ENCODE measurements at regions not wholly inside any gene's neighbourhood (a gene's known extent, or its start where the extent isn't known, plus 50 kb on each side); places are given as distances from the start of the nearest gene placed in this dataset.
"Not testable (repeated sequence)": the region's sequence is repeated elsewhere in the genome, so short reads cannot be mapped to it uniquely, and the experiment has no call there.

DNA sequence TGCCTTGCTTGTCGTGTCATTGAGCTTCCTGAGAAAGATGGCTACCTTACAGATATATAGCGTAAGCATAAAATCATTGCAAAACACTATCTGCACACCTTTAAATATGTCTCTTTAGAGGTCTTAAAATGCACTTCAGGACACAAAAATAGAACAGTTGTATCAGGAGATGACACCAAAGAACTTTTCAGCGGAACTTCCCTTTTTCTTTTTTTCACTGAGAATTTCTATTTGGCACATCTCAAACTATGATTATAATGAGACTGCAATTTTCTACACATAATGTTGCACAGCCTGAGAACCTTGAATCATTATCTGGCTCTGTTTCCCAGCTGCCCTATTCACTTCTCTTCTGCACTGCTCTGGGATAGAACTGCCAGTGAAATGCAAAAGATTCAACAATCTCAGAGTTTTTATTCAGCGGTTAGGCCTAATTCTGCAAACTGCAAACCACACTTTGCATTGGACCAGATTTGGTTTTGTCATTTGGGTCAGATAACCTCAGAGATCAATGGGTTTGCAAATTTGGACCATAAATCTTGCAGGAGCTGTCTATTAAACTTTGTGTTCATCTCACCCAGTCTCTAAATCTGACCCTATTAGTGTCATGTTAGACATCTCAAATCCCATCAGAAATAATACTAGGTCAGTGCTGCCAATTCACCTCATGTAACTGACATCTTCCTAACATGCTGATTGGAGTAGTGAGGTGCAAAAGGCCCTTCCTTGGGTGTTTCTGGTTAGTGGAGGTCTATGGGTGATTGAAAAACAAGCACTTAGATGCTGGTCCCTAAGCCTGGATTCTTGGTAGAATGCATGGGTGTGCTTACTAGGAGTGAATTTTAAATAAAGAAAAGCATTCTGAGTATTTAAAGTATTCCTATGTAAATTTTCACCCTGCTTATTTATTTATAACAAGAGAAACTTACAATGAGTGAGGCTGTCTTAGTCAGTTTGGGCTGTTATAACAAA, 382.7 kb downstream of the UTRN start:
- H3K9me3 ChIP-seq (ENCODE audit: low read length), result no peaks in the 10 kb centered on the region
- no TSS peak for BruUV-seq (replicated peaks)
- no peaks in the 10 kb centered on the region for H4K20me1 ChIP-seq (ENCODE audit: low read length)
- no peak overlapping the region for H2AFZ ChIP-seq (ENCODE audit: low read length)
- no peak for DNase-seq
- H3K36me3 ChIP-seq (ENCODE audit: low read depth, low read length), result no peaks in the 10 kb centered on the region
- no peaks in the 10 kb centered on the region for H3K79me2 ChIP-seq (ENCODE audit: low read length)
- H3K4me2 ChIP-seq (ENCODE audit: low read length), result no peak overlapping the region
- H3K27ac ChIP-seq (ENCODE audit: low read length), result no peak overlapping the region
- no peak for ATAC-seq
- ChIA-PET POLR2A (ENCODE audit: unreplicated experiment) (no interaction called here), CTCF (no interaction called here)
- intact Hi-C loops (cut with micrococcal nuclease), result no loop called here
- H3K27me3 ChIP-seq (ENCODE audit: low read length), result no peaks in the 10 kb centered on the region
- H3K4me3 ChIP-seq (ENCODE audit: low read length), result no peak overlapping the region
- no peaks in the 10 kb centered on the region for H3K9me2 ChIP-seq (replicated peaks; ENCODE audit: low read length)
- H3K9ac ChIP-seq (ENCODE audit: low read length), result no peak overlapping the region
- H3K4me1 ChIP-seq (ENCODE audit: insufficient read depth, low read length), result no peaks in the 10 kb centered on the region
- no peaks in the 10 kb centered on the region for H3F3A ChIP-seq (ENCODE audit: low read length, unreplicated experiment)
- no peak for TF ChIP-seq EZH2 (IDR thresholded peaks at IDR 0.05; ENCODE audit: low read length, unreplicated experiment)
- no peak for TF ChIP-seq CTCF (conservative IDR thresholded peaks at IDR 0.05; ENCODE audit: low read depth, low read length)
- TF ChIP-seq EZH2phosphoT487 (IDR thresholded peaks at IDR 0.05; ENCODE audit: borderline replicate concordance, low read length), result no peak

GRCh38 chr6:144670259-144670658, 385.1 kb downstream of the UTRN start:
- intact Hi-C loops (cut with micrococcal nuclease); H2AFZ ChIP-seq (ENCODE audit: low read length); H4K20me1 ChIP-seq (ENCODE audit: low read length); DNase-seq; H3K4me2 ChIP-seq (ENCODE audit: low read length); H3K9me3 ChIP-seq (ENCODE audit: low read length); BruUV-seq (replicated peaks); CTCF ChIA-PET; H3K9ac ChIP-seq (ENCODE audit: low read length); H3K27me3 ChIP-seq (ENCODE audit: low read length); H3K79me2 ChIP-seq (ENCODE audit: low read length); POLR2A ChIA-PET (ENCODE audit: unreplicated experiment); H3K4me3 ChIP-seq (ENCODE audit: low read length); H3K9me2 ChIP-seq (replicated peaks; ENCODE audit: low read length); H3K4me1 ChIP-seq (ENCODE audit: insufficient read depth, low read length); H3F3A ChIP-seq (ENCODE audit: low read length, unreplicated experiment); H3K36me3 ChIP-seq (ENCODE audit: low read depth, low read length); H3K27ac ChIP-seq (ENCODE audit: low read length); ATAC-seq: not testable (repeated sequence)

GRCh38 chr6:144673807-144674206, 388.7 kb downstream of the UTRN start:
- no peak overlapping the region for H3K9ac ChIP-seq (ENCODE audit: low read length)
- H3K9me2 ChIP-seq (replicated peaks; ENCODE audit: low read length), result no peaks in the 10 kb centered on the region
- no peak overlapping the region for H3K4me3 ChIP-seq (ENCODE audit: low read length)
- H2AFZ ChIP-seq (ENCODE audit: low read length), result no peak overlapping the region
- no peaks in the 10 kb centered on the region for H3F3A ChIP-seq (ENCODE audit: low read length, unreplicated experiment)
- H4K20me1 ChIP-seq (ENCODE audit: low read length), result no peaks in the 10 kb centered on the region
- H3K36me3 ChIP-seq (ENCODE audit: low read depth, low read length), result no peaks in the 10 kb centered on the region
- CTCF ChIA-PET, result no interaction called here
- BruUV-seq (replicated peaks), result no TSS peak
- no peaks in the 10 kb centered on the region for H3K4me1 ChIP-seq (ENCODE audit: insufficient read depth, low read length)
- no peaks in the 10 kb centered on the region for H3K27me3 ChIP-seq (ENCODE audit: low read length)
- no peaks in the 10 kb centered on the region for H3K79me2 ChIP-seq (ENCODE audit: low read length)
- TF ChIP-seq EZH2phosphoT487 (IDR thresholded peaks at IDR 0.05; ENCODE audit: borderline replicate concordance, low read length) (no peak), CTCF (conservative IDR thresholded peaks at IDR 0.05; ENCODE audit: low read depth, low read length) (no peak), EZH2 (IDR thresholded peaks at IDR 0.05; ENCODE audit: low read length, unreplicated experiment) (no peak)
- ATAC-seq (no peak), DNase-seq (no peak)
- peaks cover 6% of the 10 kb centered on the region for H3K9me3 ChIP-seq (ENCODE audit: low read length)
- POLR2A ChIA-PET (ENCODE audit: unreplicated experiment), result no interaction called here
- no peak overlapping the region for H3K4me2 ChIP-seq (ENCODE audit: low read length)
- intact Hi-C loops (cut with micrococcal nuclease), result no loop called here
- H3K27ac ChIP-seq (ENCODE audit: low read length), result no peak overlapping the region

All from PC-3 (cell line).